HT-29 (cell line): ENCODE measurements at regions not wholly inside any gene's neighbourhood (a gene's known extent, or its start where the extent isn't known, plus 50 kb on each side); places are given as distances from the start of the nearest gene placed in this dataset.
A peak's percentile ranks its signal among the peaks of the same experiment; 100 is the strongest.
"Not testable (repeated sequence)": the region's sequence is repeated elsewhere in the genome, so short reads cannot be mapped to it uniquely, and the experiment has no call there.

Experiments used
- DNase-seq: peaks from one replicate; pipeline ENCODE4 v3.0.0-alpha.2; 2015; ENCODE audit warnings: low spot score

GRCh38 chr16:76801357-76801756 is 389.6 kb upstream of the MON1B start:
- DNase-seq, result no peak

- DNase-seq, result no peak
These were observed 374.5 kb upstream of the MON1B start for GRCh38 chr16:76816475-76816874.

- DNase-seq, result no peak
These were observed 372.3 kb upstream of the MON1B start for GRCh38 chr16:76818606-76819181.

GRCh38 chr16:76819226-76819916 is 371.6 kb upstream of the MON1B start:
- no peak for DNase-seq

GRCh38 chr16:76824221-76824620 is 366.8 kb upstream of the MON1B start:
- DNase-seq, result no peak

- DNase-seq, result no peak
These were observed 366.2 kb upstream of the MON1B start for GRCh38 chr16:76824791-76825190.

- no peak for DNase-seq
These were observed 355.7 kb upstream of the MON1B start for GRCh38 chr16:76835339-76835738.

GRCh38 chr16:76835779-76836300 is 355.1 kb upstream of the MON1B start:
- DNase-seq, result no peak

- peak; percentile 42 for DNase-seq
These were observed 353.1 kb upstream of the MON1B start for GRCh38 chr16:76837872-76838271.

GRCh38 chr16:76854234-76854633 is 336.8 kb upstream of the MON1B start:
- peak; percentile 34 for DNase-seq

GRCh38 chr16:76856112-76856511 is 334.9 kb upstream of the MON1B start:
- DNase-seq, result no peak

GRCh38 chr16:76857402-76857801 is 333.6 kb upstream of the MON1B start:
- no peak for DNase-seq

GRCh38 chr16:76862901-76863300 is 328.1 kb upstream of the MON1B start:
- DNase-seq, result no peak

GRCh38 chr16:76866994-76867393 is 324.0 kb upstream of the MON1B start:
- no peak for DNase-seq

- no peak for DNase-seq
These were observed 315.1 kb upstream of the MON1B start for GRCh38 chr16:76875898-76876297.

- no peak for DNase-seq
These were observed 311.6 kb upstream of the MON1B start for GRCh38 chr16:76879420-76879819.

- not testable (repeated sequence) for DNase-seq
These were observed 310.5 kb upstream of the MON1B start for GRCh38 chr16:76880523-76880922.

- no peak for DNase-seq
These were observed 308.9 kb upstream of the MON1B start for GRCh38 chr16:76882105-76882504.

- no peak for DNase-seq
These were observed 307.9 kb upstream of the MON1B start for GRCh38 chr16:76883076-76883475.

GRCh38 chr16:76885776-76886537 is 305.0 kb upstream of the MON1B start:
- no peak for DNase-seq

GRCh38 chr16:76897816-76898215 is 293.2 kb upstream of the MON1B start:
- no peak for DNase-seq

GRCh38 chr16:76899767-76900166 is 291.2 kb upstream of the MON1B start:
- no peak for DNase-seq
